T-helper 1 cell (primary cell): ENCODE measurements at regions not wholly inside any gene's neighbourhood (a gene's known extent, or its start where the extent isn't known, plus 50 kb on each side); places are given as distances from the start of the nearest gene placed in this dataset.
"Not testable (repeated sequence)": the region's sequence is repeated elsewhere in the genome, so short reads cannot be mapped to it uniquely, and the experiment has no call there.

Experiments
- DNase-seq, 5 donors: peaks; one replicate each; pipeline ENCODE4 v3.0.0-alpha.2; 2012 to 2020

- not testable (repeated sequence) for DNase-seq
These were observed 57.0 kb upstream of the NEUROD1 start for GRCh38 chr2:181737302-181737701.

- no peak for DNase-seq
These were observed 57.8 kb upstream of the NEUROD1 start for GRCh38 chr2:181738074-181738473.

- no peak for DNase-seq
These were observed 58.2 kb upstream of the NEUROD1 start for GRCh38 chr2:181738563-181738962.

- DNase-seq, result no peak
These were observed 61.4 kb upstream of the NEUROD1 start for GRCh38 chr2:181741756-181742155.

GRCh38 chr2:181742361-181742760, 62.0 kb upstream of the NEUROD1 start:
- no peak for DNase-seq

GRCh38 chr2:181742922-181743722, 62.8 kb upstream of the NEUROD1 start:
- peak in 1 of 5 donors; percentile 50 for DNase-seq

GRCh38 chr2:181743723-181744031, 63.4 kb upstream of the NEUROD1 start:
- no peak for DNase-seq

- no peak for DNase-seq
These were observed 65.7 kb upstream of the NEUROD1 start for GRCh38 chr2:181745796-181746540.

GRCh38 chr2:181746844-181747243, 66.5 kb upstream of the NEUROD1 start:
- DNase-seq, result no peak

- no peak for DNase-seq
These were observed 70.0 kb upstream of the NEUROD1 start for GRCh38 chr2:181750305-181750704.

- DNase-seq, result no peak
These were observed 71.1 kb upstream of the NEUROD1 start for GRCh38 chr2:181751266-181752030.

- no peak for DNase-seq
These were observed 72.0 kb upstream of the NEUROD1 start for GRCh38 chr2:181752301-181752700.

GRCh38 chr2:181753686-181754085, 73.4 kb upstream of the NEUROD1 start:
- DNase-seq, result no peak

GRCh38 chr2:181754105-181754504, 73.8 kb upstream of the NEUROD1 start:
- DNase-seq, result no peak

- no peak for DNase-seq
These were observed 74.9 kb upstream of the NEUROD1 start for GRCh38 chr2:181755181-181755580.

GRCh38 chr2:181760521-181760920, 80.2 kb upstream of the NEUROD1 start:
- DNase-seq, result no peak

GRCh38 chr2:181761175-181761574, 80.9 kb upstream of the NEUROD1 start:
- no peak for DNase-seq

GRCh38 chr2:181762000-181762399, 81.7 kb upstream of the NEUROD1 start:
- DNase-seq, result no peak

- DNase-seq, result no peak
These were observed 82.5 kb upstream of the NEUROD1 start for GRCh38 chr2:181762848-181763247.

- DNase-seq, result no peak
These were observed 83.1 kb upstream of the NEUROD1 start for GRCh38 chr2:181763423-181763822.

GRCh38 chr2:181764095-181764963, 84.0 kb upstream of the NEUROD1 start:
- no peak for DNase-seq

- DNase-seq, result no peak
These were observed 85.8 kb upstream of the NEUROD1 start for GRCh38 chr2:181766129-181766528.

- DNase-seq, result no peak
These were observed 89.8 kb upstream of the NEUROD1 start for GRCh38 chr2:181770150-181770549.
